NCI-H128 (cell line): ENCODE measurements at regions not wholly inside any gene's neighbourhood (a gene's known extent, or its start where the extent isn't known, plus 50 kb on each side); places are given as distances from the start of the nearest gene placed in this dataset.

ENCODE experiments used
- DNase-seq: peaks from one replicate; lab custom pipeline; 2025; ENCODE audit not compliant: unreplicated experiment; lab: John Stamatoyannopoulos, UW

- DNase-seq: no peak
These were observed 101.7 kb downstream of the ADAMTS1 start for GRCh38 chr21:26743524-26743923.

GRCh38 chr21:26739189-26739588, 106.0 kb downstream of the ADAMTS1 start:
- DNase-seq: no peak

DNA sequence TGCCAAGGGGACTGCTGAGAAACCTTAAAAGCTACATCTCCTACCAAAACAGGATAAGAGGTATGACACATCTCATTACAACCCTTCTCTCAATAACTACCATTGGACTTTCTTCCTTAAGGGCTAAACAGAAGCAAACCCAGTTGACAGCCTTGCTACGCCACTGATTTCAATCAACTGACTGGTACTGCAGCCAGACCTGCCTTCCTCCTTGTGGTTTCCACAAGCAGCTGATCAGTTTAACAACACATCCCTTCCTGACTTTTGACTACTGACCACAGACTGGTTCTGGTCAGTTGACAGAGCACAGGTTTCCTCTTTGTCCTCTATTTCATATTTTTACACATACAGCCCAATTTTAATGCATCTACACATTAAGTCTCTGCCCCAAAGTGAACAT, 108.8 kb downstream of the ADAMTS1 start:
- no peak for DNase-seq

DNA sequence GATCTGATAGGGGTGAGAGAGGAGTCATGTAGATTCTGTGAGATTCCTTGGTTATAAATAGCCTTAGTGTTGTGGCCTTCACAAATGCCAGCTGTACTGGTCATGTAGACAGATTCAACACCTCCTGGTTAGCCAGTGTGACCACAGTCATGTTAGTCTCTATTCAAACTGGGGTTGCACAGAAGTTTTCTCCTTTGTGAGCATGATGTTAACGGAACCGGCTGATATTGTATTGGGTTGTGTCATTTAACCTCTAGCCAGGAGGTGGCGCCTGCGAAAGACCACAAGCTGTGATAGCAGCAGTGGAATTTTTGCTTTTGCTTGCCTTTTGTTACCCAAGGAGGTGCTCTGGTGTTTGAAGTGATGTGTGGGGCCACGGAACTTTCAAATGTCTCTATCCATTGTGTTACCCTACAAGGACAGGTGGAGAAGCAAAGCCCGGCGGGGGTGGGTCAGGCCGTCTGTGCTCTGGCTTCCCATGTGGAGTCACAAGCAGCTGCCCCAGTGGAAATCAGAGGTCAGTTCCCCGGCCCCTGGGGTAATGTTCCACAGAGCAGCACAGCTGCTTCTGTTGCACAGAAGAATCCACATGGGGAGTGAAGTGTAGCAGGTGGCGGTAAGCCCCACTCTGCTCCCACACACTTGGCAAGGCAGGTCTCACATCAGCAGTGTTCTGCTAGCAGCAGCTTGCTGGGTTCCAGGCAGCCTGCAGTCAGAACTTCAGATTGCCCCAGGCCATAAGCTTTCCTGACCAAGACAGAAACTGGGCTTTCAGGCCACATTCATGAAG, 112.6 kb downstream of the ADAMTS1 start:
- no peak for DNase-seq

DNA sequence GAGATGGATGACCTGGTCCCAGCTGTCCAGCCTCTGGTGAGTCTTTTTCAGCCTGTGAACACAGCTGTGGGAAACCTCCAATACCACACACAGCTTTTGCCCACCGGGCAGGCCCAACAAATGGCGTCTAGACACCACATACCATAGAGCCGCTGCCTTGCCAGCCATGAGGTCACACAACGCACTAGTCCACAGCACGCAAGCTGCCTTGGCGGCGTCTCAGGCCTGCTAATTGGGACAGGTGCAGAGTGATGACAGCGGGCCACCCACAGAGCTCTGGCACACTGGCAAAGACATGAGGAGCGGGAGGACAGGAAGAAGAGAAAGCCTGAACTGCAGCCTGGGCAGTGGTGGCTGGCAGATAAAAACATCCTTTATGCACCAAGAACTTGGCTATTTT, 125.5 kb downstream of the ADAMTS1 start:
- DNase-seq: no peak

- no peak for DNase-seq
These were observed 128.0 kb downstream of the ADAMTS1 start for GRCh38 chr21:26717146-26717739.

DNA sequence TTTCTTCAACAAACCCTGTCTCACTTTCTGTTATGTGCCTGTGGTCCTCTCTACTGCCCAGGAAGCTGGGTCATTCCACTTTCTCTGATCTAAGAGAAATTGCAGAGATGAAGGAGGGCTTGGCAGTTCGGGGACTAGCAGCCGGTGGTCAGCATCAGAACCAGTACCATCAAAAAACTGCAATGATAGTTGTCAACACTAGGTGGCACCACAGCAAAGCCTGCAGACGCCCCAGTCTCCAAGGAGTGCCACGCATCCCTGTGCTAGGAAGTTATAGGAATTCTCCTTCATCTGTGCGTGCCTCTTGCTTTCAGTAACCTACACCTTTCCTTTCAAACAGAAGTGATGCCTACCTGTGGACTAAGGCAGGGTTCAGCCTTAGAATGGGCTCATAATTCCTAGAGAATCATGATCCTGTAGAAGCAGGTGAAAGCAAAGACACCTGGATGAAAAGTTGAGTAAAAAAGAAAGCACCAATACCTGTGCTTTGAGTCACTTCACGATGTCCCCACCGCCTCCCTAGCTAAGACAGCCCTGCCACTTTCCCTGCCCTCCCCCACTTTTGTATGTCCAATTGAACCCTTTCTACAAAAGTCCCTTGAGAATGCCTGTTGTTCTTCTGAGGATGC, 129.2 kb downstream of the ADAMTS1 start:
- DNase-seq: peak; percentile 6

GRCh38 chr21:26715116-26715515, 130.1 kb downstream of the ADAMTS1 start:
- no peak for DNase-seq

- DNase-seq: no peak
These were observed 135.1 kb downstream of the ADAMTS1 start for GRCh38 chr21:26710155-26710554.

- no peak for DNase-seq
These were observed 136.0 kb upstream of the CYYR1 start for GRCh38 chr21:26709090-26709489.

DNA sequence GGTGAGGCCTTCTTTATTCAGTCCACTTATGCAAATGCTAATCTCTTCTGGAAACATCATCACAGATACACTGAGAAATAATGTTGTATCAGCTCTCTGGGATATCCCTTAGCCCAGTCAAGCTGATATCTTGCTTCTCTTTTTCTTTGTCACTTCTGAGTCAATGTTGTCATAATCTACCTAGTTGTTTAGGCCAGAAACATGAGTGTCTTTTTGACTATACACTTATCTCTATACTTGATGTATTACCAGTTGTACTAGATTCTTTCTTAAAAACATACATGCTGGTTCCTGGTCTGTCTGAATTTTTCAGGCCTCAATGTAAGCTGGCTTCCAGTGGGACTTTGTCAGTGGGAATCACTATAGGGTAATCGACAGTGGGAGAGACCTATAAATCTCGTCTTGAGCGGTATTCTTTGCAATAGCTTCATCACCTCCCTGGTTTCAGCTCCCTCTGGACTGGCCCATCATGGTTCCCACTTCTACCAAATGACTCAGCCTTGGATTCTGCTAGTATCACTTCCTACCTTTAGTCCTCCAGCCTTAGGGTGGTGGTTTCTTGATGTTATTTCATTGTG, 135.2 kb upstream of the CYYR1 start:
- DNase-seq: no peak

GRCh38 chr21:26707246-26707645, 134.2 kb upstream of the CYYR1 start:
- no peak for DNase-seq

- no peak for DNase-seq
These were observed 125.3 kb upstream of the CYYR1 start for GRCh38 chr21:26698416-26698815.

- no peak for DNase-seq
These were observed 118.3 kb upstream of the CYYR1 start for GRCh38 chr21:26691416-26691815.

- DNase-seq: no peak
These were observed 113.6 kb upstream of the CYYR1 start for GRCh38 chr21:26686705-26687104.

DNA sequence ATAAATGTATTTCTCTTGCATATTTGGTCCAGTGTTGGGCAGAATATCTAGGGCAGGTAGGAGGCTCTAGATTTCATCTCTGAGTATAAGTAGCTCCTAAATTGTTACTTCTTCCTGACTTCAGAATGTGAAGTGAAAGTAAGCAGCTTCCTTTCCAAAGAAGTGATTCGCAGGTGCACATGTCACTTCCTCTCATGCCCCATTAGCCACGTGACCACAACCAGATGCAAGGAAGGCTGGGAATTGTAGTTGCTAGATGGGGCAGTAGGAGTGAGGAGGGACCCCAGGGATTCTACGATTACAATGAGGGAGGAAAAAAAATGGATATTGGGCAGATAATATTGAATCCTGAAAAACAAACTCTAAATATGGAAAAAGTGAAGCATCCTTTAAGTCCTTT, 113.2 kb upstream of the CYYR1 start:
- no peak for DNase-seq

DNA sequence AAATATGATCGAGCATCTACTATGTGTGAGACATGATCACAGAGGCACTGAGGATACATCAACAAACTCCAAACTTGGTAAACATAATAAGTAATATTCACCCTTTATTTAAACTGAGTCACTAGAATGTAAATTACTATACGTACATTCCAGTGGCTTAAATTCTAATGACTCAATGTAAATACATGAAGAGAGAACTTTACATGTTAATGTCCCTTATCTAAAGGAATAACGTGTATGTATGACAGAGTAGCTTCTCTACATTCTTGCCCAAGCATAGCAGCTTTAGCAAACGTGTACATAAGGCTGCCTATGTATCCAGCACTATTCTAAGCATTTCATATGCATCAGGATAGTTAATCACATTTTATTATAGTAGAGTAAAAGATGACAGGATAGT, 111.8 kb upstream of the CYYR1 start:
- DNase-seq: no peak

GRCh38 chr21:26683996-26684395, 110.9 kb upstream of the CYYR1 start:
- DNase-seq: no peak

DNA sequence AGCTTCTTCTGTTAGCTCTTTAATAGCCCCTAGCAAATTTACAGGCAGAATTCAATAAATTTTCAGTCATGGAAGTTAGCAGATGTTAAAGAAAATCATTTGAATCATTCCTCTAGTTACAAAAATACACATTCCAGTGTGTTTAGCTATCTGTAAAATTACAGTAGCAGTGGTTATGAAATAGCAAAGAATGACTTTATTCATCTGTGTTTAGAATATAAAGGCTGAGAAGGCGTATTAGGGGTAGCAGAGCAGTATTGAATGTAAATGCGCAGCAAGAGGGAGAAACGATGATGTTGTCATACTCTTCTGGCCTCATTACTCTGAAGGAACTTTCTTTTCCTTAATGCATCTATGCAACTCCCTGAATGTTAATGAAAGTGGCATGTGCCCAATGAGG, 106.2 kb upstream of the CYYR1 start:
- DNase-seq: no peak

GRCh38 chr21:26674323-26674722, 101.2 kb upstream of the CYYR1 start:
- no peak for DNase-seq

GRCh38 chr21:26669215-26669764, 96.2 kb upstream of the CYYR1 start:
- no peak for DNase-seq

- DNase-seq: no peak
These were observed 86.7 kb upstream of the CYYR1 start for GRCh38 chr21:26659757-26660156.
